Left cardiac atrium (tissue), 4 donors: ENCODE measurements at regions not wholly inside any gene's neighbourhood (a gene's known extent, or its start where the extent isn't known, plus 50 kb on each side); places are given as distances from the start of the nearest gene placed in this dataset.

Experiments used
- ATAC-seq, 2 donors: fragments of 200-7000 bp; cut with Tn5 transposase; one replicate each; pipeline ENCODE4 v1.9.1; 2020; ENCODE audit warnings: mild to moderate bottlenecking in 2 of 2, moderate library complexity in 2 of 2
- DNase-seq: peaks from one replicate; pipeline ENCODE4 v3.0.0-alpha.2; 2020
- intact Hi-C, 2 donors: fragments of 100-400 bp; cut with DNase I; formaldehyde crosslinking; loops; one replicate each; pipeline versions ENCODE4 v1.14.1 to v1.15.1; 2022 to 2023
- donor health status: DM: no; HTN: yes; CAD: no.
- donor health status: DM: no; HTN: yes; CAD: no; lungs with severe emphysema.
- donor health status: DM: yes; HTN: yes; CAD: no.
- donor health status: Dilated cardiomyopathy.

DNA sequence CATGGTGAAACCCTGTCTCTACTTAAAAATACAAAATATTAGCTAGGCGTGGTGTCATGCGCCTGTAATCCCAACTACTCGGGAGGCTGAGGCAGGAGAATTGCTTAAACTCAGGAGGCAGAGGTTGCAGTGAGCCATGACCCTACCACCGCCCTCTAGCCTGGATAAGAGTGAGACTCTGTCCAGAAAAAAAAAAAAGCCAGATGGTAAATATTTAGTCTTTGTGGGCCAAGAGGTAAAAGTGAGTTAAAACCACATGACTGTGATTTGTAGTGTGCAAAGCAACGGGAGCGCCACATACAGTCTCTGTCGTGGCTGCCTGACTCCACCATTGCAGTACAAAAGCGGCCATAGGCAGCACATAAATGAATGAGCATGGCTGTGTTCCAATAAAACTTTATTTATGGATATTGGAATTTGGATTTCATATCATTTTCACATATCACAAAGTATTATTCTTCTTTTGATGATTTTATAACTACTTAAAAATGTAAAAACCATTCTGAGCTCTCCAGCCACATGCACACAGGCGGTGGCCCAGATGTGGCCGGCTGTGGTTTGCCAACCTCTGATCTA, 51.8 kb upstream of the CASZ1 start:
- DNase-seq = no peak
- no peak for ATAC-seq

DNA sequence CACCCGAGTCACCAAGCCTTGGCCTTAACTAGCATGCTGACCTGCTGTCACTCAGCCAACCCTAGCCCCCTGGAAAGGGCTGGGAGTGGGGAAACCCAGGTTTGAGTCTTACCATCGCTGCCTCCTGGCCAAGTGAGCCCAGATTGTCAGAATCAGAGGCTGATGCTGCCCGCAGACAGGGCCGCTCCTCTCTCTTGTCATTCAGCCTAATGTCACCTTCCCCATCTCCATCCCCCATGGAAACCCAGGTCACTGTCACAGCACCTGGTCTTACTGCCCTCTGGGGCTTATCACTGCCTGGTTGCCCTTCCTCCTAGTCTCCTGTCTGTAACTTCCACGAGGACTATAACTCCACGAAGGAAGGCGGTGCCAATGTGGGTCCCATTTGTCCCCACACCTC, 53.6 kb upstream of the CASZ1 start:
- no peak for DNase-seq
- no peak for ATAC-seq
- intact Hi-C loops = no loop called here

More for the DNA sequence above, 51.8 kb upstream of the CASZ1 start:
- intact Hi-C loops = no loop called here

DNA sequence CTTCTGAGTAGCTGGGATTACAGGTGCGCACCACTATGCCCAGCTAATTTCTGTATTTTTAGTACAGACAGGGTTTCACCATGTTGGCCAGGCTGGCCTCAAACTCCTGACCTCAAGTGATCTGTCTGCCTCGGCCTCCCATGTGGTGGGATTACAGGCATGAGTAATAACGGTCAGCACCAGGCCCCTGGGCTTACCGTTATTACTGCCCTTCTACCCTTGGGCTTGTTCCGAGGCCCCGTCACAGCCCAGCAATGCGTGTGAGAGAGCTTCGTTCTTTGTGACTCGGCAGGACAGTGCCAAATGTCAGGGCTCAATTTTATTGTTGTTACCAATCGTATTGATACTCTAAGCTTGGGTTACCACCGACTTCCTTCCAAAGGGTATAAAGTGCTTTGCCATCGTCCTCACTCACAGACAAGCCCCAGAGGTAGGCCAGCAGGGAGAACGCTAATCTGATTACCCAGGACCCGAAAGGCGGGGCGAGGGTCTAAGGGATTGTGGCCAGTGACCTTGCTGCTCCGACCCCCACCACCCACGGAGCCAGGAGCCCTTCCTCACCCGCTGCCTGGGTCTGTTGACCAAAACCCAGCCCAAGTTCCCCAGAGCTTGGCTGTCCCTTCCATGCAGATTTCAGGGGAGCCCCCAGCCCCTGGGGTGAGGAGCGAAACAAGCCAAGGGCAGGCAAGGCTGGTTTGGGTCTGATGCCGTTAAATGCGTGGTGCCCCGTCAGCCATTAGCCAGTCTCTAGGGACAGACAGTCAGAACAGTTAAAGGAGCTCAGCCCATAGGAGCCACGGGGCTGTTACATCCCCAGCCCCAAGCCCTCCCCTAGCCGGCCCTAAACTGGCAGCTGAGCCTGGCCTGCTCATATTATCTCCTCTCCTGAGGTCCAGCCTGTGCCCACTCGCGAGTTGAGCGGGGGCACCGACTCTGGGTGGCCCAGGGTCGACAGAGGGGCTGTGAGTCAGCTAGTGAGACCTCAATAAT, 54.9 kb upstream of the CASZ1 start:
- ATAC-seq (peak in 1 of 2 donors; percentile 35), DNase-seq (no peak)
- intact Hi-C loops = no loop called here

DNA sequence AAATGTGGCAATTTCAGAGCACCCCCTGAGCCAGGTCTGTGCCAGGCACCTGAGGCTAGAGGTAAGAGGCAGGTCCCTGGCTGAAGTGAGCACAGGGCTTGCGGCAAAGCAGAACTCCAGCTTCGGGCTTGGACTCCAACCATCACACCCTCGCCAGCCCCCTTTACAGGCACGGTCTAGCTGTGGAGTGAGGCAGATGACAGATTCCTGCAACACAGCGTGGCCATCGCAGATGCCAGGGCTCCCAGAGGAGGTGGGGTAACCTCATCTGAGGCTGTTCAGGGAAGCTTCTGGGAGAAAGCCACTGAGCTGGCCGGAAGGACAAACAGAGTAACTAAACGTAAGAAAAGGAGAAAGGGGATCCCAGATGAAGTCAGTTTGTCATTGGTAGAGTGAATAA, 55.6 kb upstream of the CASZ1 start:
- DNase-seq (no peak), ATAC-seq (peak; percentile 49 to 51)
- intact Hi-C loops = no loop called here

DNA sequence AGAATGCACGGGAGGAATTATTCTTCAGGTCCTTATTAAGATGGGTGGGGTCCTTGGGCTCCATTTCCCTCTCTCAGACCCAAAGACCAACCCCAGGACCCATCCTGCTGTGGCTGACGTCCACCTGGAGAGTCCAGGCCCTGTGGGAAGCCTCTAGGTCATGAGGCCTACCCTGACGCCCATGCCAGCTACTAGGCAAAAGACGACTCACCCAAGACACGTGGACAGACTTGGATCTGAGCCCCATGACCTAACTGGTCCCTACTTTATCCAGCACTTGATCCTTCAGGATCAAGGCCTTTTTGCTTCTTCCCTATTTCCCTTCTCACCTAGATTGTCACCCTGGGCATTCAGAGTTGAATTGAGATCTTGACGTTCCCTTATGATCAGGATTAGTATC, 56.0 kb upstream of the CASZ1 start:
- ATAC-seq (no peak), DNase-seq (no peak)
- intact Hi-C loops = no loop called here

DNA sequence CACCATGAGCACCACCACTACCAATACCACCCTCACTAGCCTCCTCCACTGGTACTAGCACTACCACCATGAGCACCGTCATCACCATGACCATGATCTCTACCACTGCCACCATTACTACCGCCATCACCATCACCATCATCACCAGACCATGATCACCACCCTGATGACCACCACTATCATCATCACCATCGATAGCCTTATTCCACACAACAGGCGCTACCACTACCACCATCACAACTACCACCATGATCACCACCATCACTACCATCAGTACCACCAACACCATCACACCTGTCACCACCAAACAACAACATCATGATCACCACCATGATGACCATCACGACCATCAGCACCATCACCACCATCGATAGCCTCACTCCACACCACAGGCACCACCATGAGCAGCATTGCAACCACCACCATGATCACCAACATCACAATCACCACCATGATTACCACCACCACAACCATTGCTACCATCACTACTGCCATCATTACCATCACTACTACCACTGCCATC, 56.6 kb upstream of the CASZ1 start:
- intact Hi-C loops = no loop called here
- ATAC-seq (no peak), DNase-seq (no peak)

DNA sequence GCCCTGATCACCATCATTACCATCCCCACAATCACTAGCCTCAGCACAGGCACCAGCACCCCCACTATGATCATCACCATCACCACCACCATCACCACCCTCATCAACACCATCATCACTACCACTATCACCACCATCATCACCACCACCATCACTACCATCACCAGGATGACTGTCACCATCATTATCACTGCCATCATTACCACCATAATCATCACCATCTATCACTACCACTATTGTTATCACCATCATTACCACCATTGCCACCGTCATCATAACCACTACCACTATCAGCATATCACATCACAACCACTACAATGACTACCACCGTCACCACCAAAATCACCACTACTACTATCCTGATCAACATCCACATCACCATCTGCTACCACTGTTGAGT, 57.3 kb upstream of the CASZ1 start:
- ATAC-seq = no peak

DNA sequence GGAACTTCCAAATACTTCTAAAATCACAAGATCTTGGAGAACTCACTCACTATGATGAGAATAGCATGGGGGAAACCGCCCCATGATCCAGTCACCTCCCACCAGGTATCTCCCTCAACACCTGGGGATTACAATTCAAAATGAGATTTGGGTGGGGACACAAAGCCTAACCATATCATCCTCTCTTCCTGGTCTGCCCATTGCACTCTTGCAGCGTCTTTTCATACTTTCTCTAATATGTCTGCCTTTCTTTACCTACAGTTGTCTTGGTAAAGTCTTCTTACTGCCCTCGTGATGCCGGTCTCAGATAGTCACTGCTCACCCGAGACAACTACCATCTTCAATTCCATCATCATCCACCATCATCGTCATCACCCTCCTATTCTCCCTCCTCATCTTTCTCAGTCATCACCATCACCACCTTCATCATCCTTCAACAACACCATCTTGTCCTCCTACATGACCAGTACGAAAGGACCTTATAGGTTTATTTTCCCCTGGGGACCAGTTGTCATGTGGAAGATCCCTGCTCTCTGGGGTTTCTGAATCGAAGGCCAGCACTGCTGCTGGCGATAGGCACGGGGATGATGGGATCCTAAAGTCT, 58.5 kb upstream of the CASZ1 start:
- intact Hi-C loops = loop anchor here in 1 of 2 donors (5.0 kb wide), 1 partner anchor 58 kb away; the partner anchor contains the start of gene CASZ1
- DNase-seq (no peak), ATAC-seq (no peak)

More for the DNA sequence above, 57.3 kb upstream of the CASZ1 start:
- no peak for DNase-seq
- intact Hi-C loops = no loop called here

DNA sequence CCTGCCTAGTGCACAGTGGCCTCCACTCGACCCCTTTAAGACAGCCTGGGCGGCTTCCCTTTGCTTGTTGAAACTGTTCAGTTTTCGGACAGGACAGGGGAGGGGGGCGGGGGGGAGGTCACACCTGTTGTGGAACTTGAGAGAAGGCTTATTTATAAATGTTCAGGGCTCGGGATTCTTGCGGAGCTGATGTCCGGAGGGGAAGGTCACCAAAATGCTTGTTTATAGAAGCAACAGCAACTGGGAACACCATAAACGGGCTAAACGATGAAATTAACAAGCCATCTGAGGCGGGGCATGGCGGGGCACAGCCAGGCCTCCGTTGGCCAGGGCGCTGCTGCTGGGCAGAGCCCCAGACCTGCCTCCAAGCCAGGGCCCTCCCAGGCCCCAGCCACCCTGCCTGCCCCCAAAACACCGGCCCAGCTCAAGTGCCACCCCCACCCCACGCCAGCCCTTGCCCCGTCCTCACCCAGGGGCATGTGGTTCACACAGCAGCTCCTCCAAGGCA, 59.8 kb upstream of the CASZ1 start:
- no peak for DNase-seq
- intact Hi-C loops = loop anchor here in 1 of 2 donors (5.0 kb wide), 1 partner anchor 59 kb away; the partner anchor contains the start of gene CASZ1
- no peak for ATAC-seq

DNA sequence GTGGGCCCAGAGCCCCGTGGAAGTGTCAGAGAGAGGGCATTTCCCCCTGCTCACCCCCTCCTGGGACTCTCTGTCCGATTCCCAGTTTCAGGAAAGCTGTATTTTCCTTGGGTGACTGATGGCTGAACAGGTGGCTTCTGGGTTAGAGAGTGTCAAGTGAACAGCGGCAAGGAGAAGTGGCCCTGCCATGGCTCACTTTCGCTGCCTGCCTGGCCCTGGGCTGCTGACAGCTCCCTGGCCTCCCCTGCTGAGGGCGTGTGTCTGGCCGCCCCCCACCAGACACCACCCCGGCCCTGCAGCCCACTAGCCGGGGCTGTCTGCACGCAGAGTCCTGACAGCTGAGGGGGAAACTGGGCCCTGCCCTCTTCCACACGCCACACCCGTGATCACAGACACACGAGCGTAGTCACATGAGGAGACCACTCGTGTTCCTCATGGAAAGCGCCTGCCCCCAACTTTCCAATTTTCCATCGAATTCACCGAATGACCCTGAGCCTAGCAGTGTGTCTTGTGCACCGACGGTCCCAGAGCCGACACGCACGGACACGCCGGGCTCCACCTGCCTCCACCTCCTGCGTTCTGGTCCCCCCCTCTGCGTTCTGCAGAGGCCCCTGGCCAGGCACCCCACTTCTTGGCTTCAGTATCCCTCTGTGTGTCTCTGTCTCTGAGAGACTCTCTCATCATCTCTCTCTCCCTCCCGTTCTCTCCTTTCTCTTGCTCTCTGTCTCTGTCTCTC, 60.6 kb upstream of the CASZ1 start:
- ATAC-seq (no peak), DNase-seq (no peak)
- intact Hi-C loops = loop anchor here in 1 of 2 donors (5.0 kb wide), 1 partner anchor 60 kb away; the partner anchor contains the start of gene CASZ1

DNA sequence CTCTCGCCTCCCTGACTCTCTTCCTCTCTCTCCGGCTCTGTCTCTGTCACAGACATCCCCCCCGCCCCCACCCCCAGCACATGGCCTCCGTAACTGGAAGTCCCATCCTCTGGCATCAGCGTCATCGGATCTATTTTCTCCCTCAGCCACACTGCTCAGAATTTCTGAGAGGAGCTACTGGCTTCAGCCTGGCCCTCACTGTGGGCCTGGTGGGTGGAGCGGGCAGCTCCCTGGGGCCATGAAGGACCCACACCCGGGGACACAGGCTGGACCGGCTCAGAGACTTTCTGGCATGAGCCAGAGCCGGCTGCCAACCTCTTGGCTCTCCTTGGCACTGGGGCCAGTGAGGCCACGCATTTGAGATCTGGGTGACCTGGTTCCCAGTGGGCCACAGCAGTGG, 61.2 kb upstream of the CASZ1 start:
- ATAC-seq = peak; percentile 53 to 73
- intact Hi-C loops = loop anchor here in 1 of 2 donors (5.0 kb wide), 1 partner anchor 60 kb away; the partner anchor contains the start of gene CASZ1
- DNase-seq = no peak

DNA sequence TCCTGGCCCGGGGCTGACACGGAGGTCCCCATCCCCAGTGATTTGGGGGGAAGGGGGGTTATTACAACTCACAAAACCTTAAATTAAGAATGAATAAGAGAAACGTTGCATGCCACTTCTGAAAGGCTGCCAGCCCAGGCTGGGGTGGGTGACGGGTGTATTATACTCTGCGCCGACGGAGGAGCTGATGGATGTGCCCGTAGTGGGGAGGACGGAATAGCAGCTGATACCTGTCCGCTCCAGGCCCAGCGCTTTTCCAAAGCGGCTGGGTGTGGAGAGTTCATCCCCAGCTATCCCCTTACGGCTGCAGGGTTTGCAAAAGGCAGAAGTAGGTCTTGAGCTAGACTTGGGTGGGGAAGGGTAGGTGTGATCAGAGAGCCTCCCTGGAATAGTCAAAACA, 63.8 kb upstream of the CASZ1 start:
- no peak for DNase-seq
- intact Hi-C loops = loop anchor here in 1 of 2 donors (5.0 kb wide), 3 partner anchors 38 to 173 kb away; partner anchors contain the start of gene CASZ1

DNA sequence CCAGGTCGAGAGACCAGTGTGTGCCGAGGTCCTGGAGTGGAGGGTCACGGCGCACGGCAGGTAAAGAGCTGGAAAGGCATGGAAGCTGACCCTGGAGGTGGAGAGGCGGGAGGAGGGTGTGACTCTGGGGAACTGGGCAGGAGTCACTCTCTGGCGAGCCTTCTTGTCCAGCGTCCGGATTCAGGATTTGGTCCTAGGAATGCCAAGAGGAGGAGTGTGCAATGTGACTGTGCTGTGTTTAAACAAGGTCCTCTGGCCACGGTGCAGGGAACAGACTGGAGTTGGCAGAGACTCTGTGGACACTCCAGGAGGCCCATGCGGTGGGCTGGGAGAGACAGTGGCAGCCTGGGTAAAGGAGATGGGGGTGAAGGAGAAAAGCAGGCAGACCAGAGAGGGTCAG, 64.2 kb upstream of the CASZ1 start:
- DNase-seq (no peak), ATAC-seq (peak; percentile 18 to 48)
- intact Hi-C loops = loop anchor here in 1 of 2 donors (5.0 kb wide), 3 partner anchors 38 to 173 kb away; partner anchors contain the start of gene CASZ1

More for the DNA sequence above, 63.8 kb upstream of the CASZ1 start:
- no peak for ATAC-seq

DNA sequence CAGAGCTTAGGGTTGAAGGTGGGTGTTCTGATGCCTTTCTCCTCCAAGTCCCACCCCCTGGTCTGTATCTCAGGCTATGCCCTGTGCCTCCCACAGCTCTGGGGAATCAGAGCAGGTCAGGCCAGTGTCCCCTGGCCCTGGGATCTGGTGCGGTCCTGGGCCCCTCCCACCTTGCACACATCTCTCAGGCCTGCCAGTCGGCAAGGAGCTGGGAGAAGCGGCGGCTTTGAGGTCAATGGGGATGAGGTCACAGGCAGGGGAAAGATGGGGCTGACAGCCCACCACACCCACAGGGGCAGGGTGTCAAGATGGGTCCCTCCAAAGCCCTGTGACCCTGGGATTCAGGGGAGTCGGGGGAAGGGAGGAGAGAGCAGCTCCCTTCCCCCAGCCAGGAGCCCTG, 65.4 kb upstream of the CASZ1 start:
- ATAC-seq (peak in 1 of 2 donors; percentile 35), DNase-seq (no peak)
- intact Hi-C loops = loop anchor here in 1 of 2 donors (5.0 kb wide), 3 partner anchors 40 to 175 kb away; partner anchors contain the start of gene CASZ1

DNA sequence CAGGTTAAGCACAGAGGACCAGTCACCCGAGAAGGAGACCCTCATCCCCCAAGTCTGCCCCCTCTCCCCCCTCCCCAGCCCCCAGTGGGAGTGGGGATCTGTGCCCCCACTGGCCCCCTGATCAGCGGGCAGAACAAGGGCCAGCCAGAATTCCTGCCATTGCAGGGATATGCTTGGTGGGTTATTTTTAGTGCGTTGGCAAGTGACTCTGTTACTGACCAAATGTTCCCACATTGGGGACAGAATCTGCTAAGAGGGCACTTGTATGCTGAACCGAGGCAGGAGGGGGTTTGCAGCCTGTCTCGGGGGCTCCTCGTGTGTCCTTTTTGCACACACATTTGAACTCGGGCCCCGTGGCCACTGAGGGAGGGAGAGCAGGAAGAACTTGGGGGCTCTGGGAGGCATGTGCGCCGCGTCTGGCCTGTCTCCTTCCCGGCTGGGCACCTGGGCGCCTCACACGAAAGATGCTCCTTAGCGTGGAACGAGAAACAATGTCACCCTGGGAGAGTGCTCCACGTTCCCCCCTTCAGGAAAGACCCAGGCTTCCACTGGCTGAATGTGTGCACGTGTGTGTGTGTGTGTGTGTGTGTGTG, 66.4 kb upstream of the CASZ1 start:
- intact Hi-C loops = loop anchor here in 1 of 2 donors (5.0 kb wide), 3 partner anchors 41 to 176 kb away; partner anchors contain the start of gene CASZ1
- ATAC-seq = peak; percentile 31 to 56
- no peak for DNase-seq

DNA sequence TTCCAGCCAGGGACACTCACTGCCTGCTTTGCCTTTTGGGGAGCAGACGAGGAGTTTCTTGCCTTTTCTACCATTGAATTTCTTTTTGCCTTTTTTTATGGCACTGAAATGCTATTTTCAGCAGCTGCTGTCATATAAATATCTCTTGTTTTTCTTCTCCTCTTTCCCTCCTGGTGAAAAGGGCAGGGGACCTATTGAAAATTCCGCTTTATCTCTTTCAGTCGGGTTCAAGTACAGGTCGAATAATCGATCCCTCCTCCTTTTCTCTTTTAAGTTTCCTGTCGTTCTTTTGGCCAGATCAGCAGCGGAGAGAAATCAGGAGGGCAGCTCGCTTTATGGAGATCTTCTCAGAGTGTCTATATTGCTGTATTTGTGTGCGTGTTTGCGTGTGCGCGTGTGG, 67.4 kb upstream of the CASZ1 start:
- intact Hi-C loops = loop anchor here in 1 of 2 donors (5.0 kb wide), 3 partner anchors 42 to 177 kb away; partner anchors contain the start of gene CASZ1
- ATAC-seq (no peak), DNase-seq (no peak)

DNA sequence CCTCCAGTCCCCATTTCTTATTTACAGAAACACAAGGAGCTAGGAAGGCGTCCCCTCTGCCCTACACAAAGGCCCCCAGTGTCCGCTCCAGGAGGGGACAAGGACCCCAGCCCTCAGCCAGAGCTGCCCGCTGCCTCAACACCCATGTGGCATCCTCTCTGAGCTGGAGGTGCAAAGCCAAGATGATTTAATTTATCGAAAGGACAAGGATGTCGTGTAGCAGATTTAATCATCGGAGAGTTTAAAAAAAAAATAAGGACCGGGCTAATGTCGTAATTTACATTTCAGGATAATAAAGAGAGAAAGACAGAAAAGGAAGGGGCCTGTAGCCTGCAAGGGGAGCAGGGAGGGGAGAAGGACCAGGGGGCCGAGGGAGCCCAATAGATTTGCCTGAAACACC, 68.3 kb upstream of the CASZ1 start:
- DNase-seq (no peak), ATAC-seq (no peak)
- intact Hi-C loops = loop anchor here in 1 of 2 donors (5.0 kb wide), 4 partner anchors 42 to 347 kb away; partner anchors contain the start of gene CASZ1
